DMS 273 treated with DMSO at 0.1 percent for 48 hours (cell line): ENCODE measurements at regions not wholly inside any gene's neighbourhood (a gene's known extent, or its start where the extent isn't known, plus 50 kb on each side); places are given as distances from the start of the nearest gene placed in this dataset.

ENCODE experiments used
- DNase-seq: peaks from one replicate; lab custom pipeline; 2025; lab: John Stamatoyannopoulos, UW

GRCh38 chr11:127709960-127710359, 709.4 kb upstream of the KIRREL3 start:
- no peak for DNase-seq

- no peak for DNase-seq
Observed at GRCh38 chr11:127693686-127694085, 693.1 kb upstream of the KIRREL3 start.

- no peak for DNase-seq
Observed at GRCh38 chr11:127683321-127683720, 682.8 kb upstream of the KIRREL3 start.

GRCh38 chr11:127679816-127680545, 679.4 kb upstream of the KIRREL3 start:
- no peak for DNase-seq

GRCh38 chr11:127678631-127679030, 678.1 kb upstream of the KIRREL3 start:
- DNase-seq, result no peak

- DNase-seq, result no peak
Observed at GRCh38 chr11:127677660-127678425, 677.3 kb upstream of the KIRREL3 start.

GRCh38 chr11:127675581-127675980, 675.0 kb upstream of the KIRREL3 start:
- no peak for DNase-seq

- DNase-seq, result no peak
Observed at GRCh38 chr11:127674754-127675153, 674.2 kb upstream of the KIRREL3 start.

- DNase-seq, result no peak
Observed at GRCh38 chr11:127670374-127671119, 670.0 kb upstream of the KIRREL3 start.

GRCh38 chr11:127656116-127656836, 655.7 kb upstream of the KIRREL3 start:
- no peak for DNase-seq

GRCh38 chr11:127653076-127653475, 652.5 kb upstream of the KIRREL3 start:
- no peak for DNase-seq

GRCh38 chr11:127651888-127652221, 651.3 kb upstream of the KIRREL3 start:
- DNase-seq, result no peak

GRCh38 chr11:127651175-127651887, 650.8 kb upstream of the KIRREL3 start:
- no peak for DNase-seq

- DNase-seq, result no peak
Observed at GRCh38 chr11:127649958-127650357, 649.4 kb upstream of the KIRREL3 start.

- no peak for DNase-seq
Observed at GRCh38 chr11:127649071-127649470, 648.5 kb upstream of the KIRREL3 start.

- DNase-seq, result no peak
Observed at GRCh38 chr11:127648583-127648982, 648.0 kb upstream of the KIRREL3 start.

GRCh38 chr11:127644366-127644765, 643.8 kb upstream of the KIRREL3 start:
- no peak for DNase-seq

- no peak for DNase-seq
Observed at GRCh38 chr11:127643268-127644058, 642.9 kb upstream of the KIRREL3 start.

GRCh38 chr11:127640561-127641451, 640.2 kb upstream of the KIRREL3 start:
- no peak for DNase-seq

GRCh38 chr11:127639916-127640315, 639.3 kb upstream of the KIRREL3 start:
- DNase-seq, result no peak
